Transverse colon (tissue), 4 donors: ENCODE measurements at regions not wholly inside any gene's neighbourhood (a gene's known extent, or its start where the extent isn't known, plus 50 kb on each side); places are given as distances from the start of the nearest gene placed in this dataset.

Experiments used
- DNase-seq: peaks from one replicate; pipeline ENCODE4 v3.0.0-alpha.2; 2019
- H3K27ac ChIP-seq, 4 donors: fragments of 200-600 bp; sonication (generic); 2 replicates each; pipeline ENCODE4 v1.5.1; 2016 to 2018; ENCODE audit warnings: inconsistent platforms in 4 of 4
- H3K27me3 ChIP-seq: fragments of 200-600 bp; sonication (generic); 2 replicates; pipeline ENCODE4 v1.5.1; 2017; ENCODE audit warnings: inconsistent platforms
- H3K36me3 ChIP-seq, 4 donors: fragments of 200-600 bp; sonication (generic); 2 replicates each; pipeline ENCODE4 v1.5.1; 2017 to 2019; ENCODE audit warnings: inconsistent platforms in 4 of 4
- H3K4me1 ChIP-seq, 4 donors: fragments of 200-600 bp; sonication (generic); 2 replicates each; pipeline ENCODE4 v1.5.1; 2017 to 2020; ENCODE audit warnings: inconsistent platforms in 4 of 4
- H3K4me3 ChIP-seq, 4 donors: fragments of 200-600 bp; sonication (generic); 1 replicate in 1 of 4; 2 replicates in 3 of 4; pipeline versions ENCODE4 v1.5.1 to v1.6.1; 2017 to 2019; ENCODE audit warnings: inconsistent platforms in 4 of 4
- H3K9me3 ChIP-seq, 2 donors: fragments of 200-600 bp; sonication (generic); 2 replicates each; pipeline ENCODE4 v1.5.1; 2017 to 2019; ENCODE audit warnings: inconsistent platforms in 2 of 2
- EP300 ChIP-seq: sonication (generic); formaldehyde crosslinking; IDR thresholded peaks from one replicate; pipeline ENCODE4 v1.6.1; 2017; ENCODE audit warnings: antibody characterized with exemption, low read depth
- POLR2A ChIP-seq: fragments of 450-650 bp; IDR thresholded peaks from one replicate; pipeline ENCODE4 v1.6.1; 2016; ENCODE audit warnings: antibody characterized with exemption, mild to moderate bottlenecking, moderate library complexity
- POLR2AphosphoS5 ChIP-seq, 3 donors: sonication (generic); formaldehyde crosslinking; IDR thresholded peaks; one replicate each; pipeline ENCODE4 v1.6.1; 2016; ENCODE audit warnings: antibody characterized with exemption in 3 of 3
- WGBS, 2 donors: methylation state at CpG; one replicate each; pipeline ENCODE4 v1.1.5; 2018; ENCODE audit warnings: low coverage in 1 of 2; 5-methylcytosine and 5-hydroxymethylcytosine counted together
- in situ Hi-C, 4 donors: fragments of 200-750 bp; cut with MboI; loops; one replicate each; pipeline versions ENCODE4 v1.15.0 to v1.15.1; 2017; ENCODE audit warnings: low sequenced_read_pairs in 3 of 4, low pct_ligation_motif_present in 1 of 4, low pct_unique_long_range_greater_than_20kb in 1 of 4
- intact Hi-C: fragments of 100-400 bp; cut with DNase I; formaldehyde crosslinking; loops from one replicate; pipeline ENCODE4 v1.15.1; 2023; ENCODE audit warnings: low total_unique reads
- TF ChIP-seq, protein P1 (sequence below), 5 experiments: fragments of 200-600 bp in 3 of 5; fragments of 450-650 bp in 2 of 5; sonication (generic) in 3 of 5; IDR thresholded peaks; 1 replicate in 2 of 5; 2 replicates in 3 of 5; pipeline ENCODE4 v1.5.1; 2016 to 2017; ENCODE audit warnings: antibody characterized with exemption in 5 of 5, inconsistent platforms in 3 of 5, mild to moderate bottlenecking in 2 of 5, moderate library complexity in 1 of 5

GRCh38 chr7:68671671-68672070 is 926.6 kb upstream of the AUTS2 start:
- no peak for TF ChIP-seq POLR2A
- no peak for TF ChIP-seq POLR2AphosphoS5 (IDR thresholded peaks at IDR 0.05)
- TF ChIP-seq, protein P1, sequence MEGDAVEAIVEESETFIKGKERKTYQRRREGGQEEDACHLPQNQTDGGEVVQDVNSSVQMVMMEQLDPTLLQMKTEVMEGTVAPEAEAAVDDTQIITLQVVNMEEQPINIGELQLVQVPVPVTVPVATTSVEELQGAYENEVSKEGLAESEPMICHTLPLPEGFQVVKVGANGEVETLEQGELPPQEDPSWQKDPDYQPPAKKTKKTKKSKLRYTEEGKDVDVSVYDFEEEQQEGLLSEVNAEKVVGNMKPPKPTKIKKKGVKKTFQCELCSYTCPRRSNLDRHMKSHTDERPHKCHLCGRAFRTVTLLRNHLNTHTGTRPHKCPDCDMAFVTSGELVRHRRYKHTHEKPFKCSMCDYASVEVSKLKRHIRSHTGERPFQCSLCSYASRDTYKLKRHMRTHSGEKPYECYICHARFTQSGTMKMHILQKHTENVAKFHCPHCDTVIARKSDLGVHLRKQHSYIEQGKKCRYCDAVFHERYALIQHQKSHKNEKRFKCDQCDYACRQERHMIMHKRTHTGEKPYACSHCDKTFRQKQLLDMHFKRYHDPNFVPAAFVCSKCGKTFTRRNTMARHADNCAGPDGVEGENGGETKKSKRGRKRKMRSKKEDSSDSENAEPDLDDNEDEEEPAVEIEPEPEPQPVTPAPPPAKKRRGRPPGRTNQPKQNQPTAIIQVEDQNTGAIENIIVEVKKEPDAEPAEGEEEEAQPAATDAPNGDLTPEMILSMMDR (IDR thresholded peaks at IDR 0.05), result no peak
- no peak for TF ChIP-seq EP300
- Histone ChIP-seq H3K27ac (no peak overlapping the region), H3K4me3 (no peak overlapping the region), H3K4me1 (no peaks in the 10 kb centered on the region), H3K9me3 (peaks cover 6% of the 10 kb centered on the region in 2 donors), H3K27me3 (peaks cover 21% of the 10 kb centered on the region), H3K36me3 (no peaks in the 10 kb centered on the region)
- DNase-seq, result no peak
- intact Hi-C loops, result no loop called here
- WGBS, 2 donors, result 74 to 81% methylated on average over 2 of the region's 2 CpGs
- in situ Hi-C loops, result no loop called here

DNA sequence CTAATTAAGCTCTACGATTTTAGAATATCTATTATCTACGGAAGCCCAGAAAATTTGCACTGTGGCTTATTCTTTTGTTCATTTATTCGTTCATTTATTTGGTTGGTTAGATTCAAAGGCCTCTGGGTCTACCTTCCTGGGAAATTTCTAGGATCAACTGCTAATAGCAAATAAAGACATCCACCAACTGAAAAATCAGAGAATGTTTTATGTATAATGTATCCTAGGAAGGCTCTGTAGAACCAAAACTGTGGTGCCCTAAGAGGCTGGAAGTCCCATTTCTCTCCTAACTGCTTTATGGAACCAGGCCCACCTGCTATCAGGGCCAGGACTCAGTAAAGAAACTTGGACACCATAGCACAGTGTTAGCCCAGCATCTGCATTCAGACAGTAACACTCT is 923.4 kb upstream of the AUTS2 start:
- no peak for DNase-seq
- TF ChIP-seq EP300 (no peak), POLR2AphosphoS5 (IDR thresholded peaks at IDR 0.05) (no peak), POLR2A (no peak)
- TF ChIP-seq, protein P1 (IDR thresholded peaks at IDR 0.05), result no peak
- intact Hi-C loops, result no loop called here
- H3K36me3 ChIP-seq, result no peaks in the 10 kb centered on the region
- no peaks in the 10 kb centered on the region for H3K27me3 ChIP-seq
- 73 to 92% methylated on average over 3 of the region's 3 CpGs for WGBS, 2 donors
- H3K9me3 ChIP-seq, result peaks cover 6% of the 10 kb centered on the region in 2 donors
- in situ Hi-C loops, result no loop called here
- H3K4me3 ChIP-seq, result no peak overlapping the region
- no peaks in the 10 kb centered on the region for H3K4me1 ChIP-seq
- H3K27ac ChIP-seq, result no peak overlapping the region

- Histone ChIP-seq H3K4me1 (no peaks in the 10 kb centered on the region), H3K9me3 (peaks cover 6% of the 10 kb centered on the region in 2 donors), H3K27me3 (no peaks in the 10 kb centered on the region), H3K36me3 (no peaks in the 10 kb centered on the region), H3K4me3 (no peak overlapping the region), H3K27ac (no peak overlapping the region)
- TF ChIP-seq, protein P1 (IDR thresholded peaks at IDR 0.05), result no peak
- TF ChIP-seq POLR2AphosphoS5 (IDR thresholded peaks at IDR 0.05) (no peak), POLR2A (no peak), EP300 (no peak)
- intact Hi-C loops (no loop called here), in situ Hi-C loops (no loop called here)
- 73 to 77% methylated on average over 9 to 13 of the region's 13 CpGs for WGBS, 2 donors
- DNase-seq, result no peak
Observed at GRCh38 chr7:68676813-68677535, 921.3 kb upstream of the AUTS2 start.

DNA sequence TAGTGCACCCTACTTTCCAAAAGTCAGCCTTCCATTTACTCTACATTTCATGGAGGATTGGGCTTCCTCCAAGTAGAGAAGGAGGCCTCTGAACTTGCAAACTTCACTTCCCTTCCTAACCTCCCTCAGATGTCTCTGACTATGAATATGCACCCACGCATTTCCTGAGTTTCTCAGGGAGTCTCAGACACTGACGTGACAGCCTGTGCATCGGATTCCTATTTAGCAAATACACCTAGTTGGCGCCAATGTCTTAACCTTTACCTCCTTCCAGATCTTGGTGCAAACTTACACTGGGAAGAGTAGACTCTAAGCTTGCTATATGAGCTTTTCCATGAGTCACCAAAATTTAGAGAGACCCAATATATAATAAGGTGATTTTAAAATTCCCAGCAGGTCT is 920.1 kb upstream of the AUTS2 start:
- H3K9me3 ChIP-seq, result peaks cover 6% of the 10 kb centered on the region in 2 donors
- no peaks in the 10 kb centered on the region for H3K27me3 ChIP-seq
- H3K36me3 ChIP-seq, result no peaks in the 10 kb centered on the region
- TF ChIP-seq, protein P1 (IDR thresholded peaks at IDR 0.05), result no peak
- no peak for TF ChIP-seq POLR2AphosphoS5 (IDR thresholded peaks at IDR 0.05)
- no peak for TF ChIP-seq POLR2A
- in situ Hi-C loops, result no loop called here
- H3K27ac ChIP-seq, result no peak overlapping the region
- intact Hi-C loops, result no loop called here
- H3K4me3 ChIP-seq, result no peak overlapping the region
- WGBS, 2 donors, result 57 to 85% methylated on average over 3 to 4 of the region's 4 CpGs
- no peaks in the 10 kb centered on the region for H3K4me1 ChIP-seq
- no peak for DNase-seq
